GM18520 (cell line): ENCODE measurements at regions not wholly inside any gene's neighbourhood (a gene's known extent, or its start where the extent isn't known, plus 50 kb on each side); places are given as distances from the start of the nearest gene placed in this dataset.
"Not testable (repeated sequence)": the region's sequence is repeated elsewhere in the genome, so short reads cannot be mapped to it uniquely, and the experiment has no call there.

Experiments
- ATAC-seq: cut with Tn5 transposase; IDR thresholded peaks from one replicate; pipeline ENCODE4 v1.9.1; 2021; ENCODE audit not compliant: unreplicated experiment

- ATAC-seq, result no peak
These were observed 70.9 kb upstream of the SAMSN1 start for GRCh38 chr21:14617040-14617393.

GRCh38 chr21:14616380-14617039 lies 70.4 kb upstream of the SAMSN1 start:
- ATAC-seq, result no peak

- ATAC-seq, result no peak
These were observed 69.4 kb upstream of the SAMSN1 start for GRCh38 chr21:14615359-14615974.

GRCh38 chr21:14614287-14614686 lies 68.2 kb upstream of the SAMSN1 start:
- no peak for ATAC-seq

GRCh38 chr21:14613486-14614224 lies 67.5 kb upstream of the SAMSN1 start:
- ATAC-seq, result no peak

GRCh38 chr21:14610119-14610518 lies 64.0 kb upstream of the SAMSN1 start:
- ATAC-seq, result not testable (repeated sequence)

- no peak for ATAC-seq
These were observed 63.2 kb upstream of the SAMSN1 start for GRCh38 chr21:14609274-14609673.

GRCh38 chr21:14607262-14607661 lies 61.1 kb upstream of the SAMSN1 start:
- ATAC-seq, result no peak

GRCh38 chr21:14603202-14603601 lies 57.1 kb upstream of the SAMSN1 start:
- no peak for ATAC-seq

GRCh38 chr21:14602382-14602958 lies 56.4 kb upstream of the SAMSN1 start:
- no peak for ATAC-seq

GRCh38 chr21:14600569-14601297 lies 54.6 kb upstream of the SAMSN1 start:
- no peak for ATAC-seq

GRCh38 chr21:14598065-14598464 lies 52.0 kb upstream of the SAMSN1 start:
- no peak for ATAC-seq
